ENCODE measurements at regions not wholly inside any gene's neighbourhood (a gene's known extent, or its start where the extent isn't known, plus 50 kb on each side); places are given as distances from the start of the nearest gene placed in this dataset.

DNA sequence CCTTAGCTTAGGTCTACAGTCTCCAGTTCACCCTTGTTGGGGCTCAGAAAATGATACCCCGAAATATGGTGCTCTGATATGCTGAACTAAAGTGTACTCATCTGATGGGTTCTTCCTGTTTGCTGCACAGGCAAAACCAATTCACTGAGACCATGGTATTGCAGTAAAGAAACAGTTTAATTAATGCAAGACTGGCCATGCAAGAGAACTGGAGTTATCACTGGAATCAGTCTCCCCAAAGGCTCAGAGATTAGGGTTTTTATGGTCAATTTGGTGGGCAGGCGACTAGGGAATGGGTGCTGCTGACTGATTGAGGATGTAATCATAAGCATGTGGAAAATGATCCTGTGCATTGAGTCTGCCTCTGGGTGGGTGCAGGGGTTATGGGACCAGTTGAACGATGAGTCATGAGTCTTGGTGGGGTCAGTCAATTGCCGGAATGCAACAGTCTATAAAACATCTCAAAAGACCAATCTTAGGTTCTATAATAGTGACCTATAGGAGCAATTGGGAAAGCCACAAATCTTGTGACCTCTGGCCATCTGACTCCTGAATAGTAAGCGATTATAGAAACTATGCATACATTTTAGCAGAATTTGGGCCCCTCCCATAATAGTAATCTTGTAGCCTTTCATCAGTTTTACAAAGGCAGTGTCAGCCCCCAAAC, 113.0 kb upstream of the ANKRD55 start:
- ChIA-PET POLR2A (no interaction called here), CTCF (no interaction called here)
- DNase-seq (no peak), ATAC-seq (no peak)
- intact Hi-C loops (cut with micrococcal nuclease): no loop called here
- Mint-ChIP-seq H3K9me3 (no peaks in the 10 kb centered on the region), H3K4me3 (no peak overlapping the region), H3K36me3 (ENCODE audit: low read depth) (no peaks in the 10 kb centered on the region), H3K4me1 (ENCODE audit: low read depth) (peaks cover 25% of the 10 kb centered on the region), H3K27me3 (peaks cover 2% of the 10 kb centered on the region), H3K27ac (no peak overlapping the region)
- no peak for TF ChIP-seq CTCF (IDR thresholded peaks at IDR 0.05)

DNA sequence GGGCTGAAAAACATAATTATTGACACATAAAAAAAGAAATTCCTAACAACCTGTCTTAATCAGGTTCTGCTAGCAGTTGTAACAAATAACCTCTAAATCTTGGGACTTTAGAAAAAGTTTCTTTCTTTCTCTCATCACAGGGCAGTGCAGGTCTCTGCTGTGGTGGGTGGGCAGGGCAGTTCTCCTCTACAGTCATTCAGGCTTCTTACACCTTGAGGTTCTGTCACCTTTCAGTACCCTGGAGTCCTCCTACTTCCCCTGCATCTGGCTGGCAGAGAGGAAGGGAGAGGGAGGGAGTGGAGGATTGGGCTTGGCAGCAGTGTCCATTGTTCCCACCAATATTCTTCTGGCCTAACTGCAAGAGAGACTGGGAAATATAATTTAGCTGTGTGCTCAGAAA, 112.2 kb upstream of the ANKRD55 start:
- ATAC-seq: no peak
- H3K27me3 Mint-ChIP-seq: peaks cover 2% of the 10 kb centered on the region

DNA sequence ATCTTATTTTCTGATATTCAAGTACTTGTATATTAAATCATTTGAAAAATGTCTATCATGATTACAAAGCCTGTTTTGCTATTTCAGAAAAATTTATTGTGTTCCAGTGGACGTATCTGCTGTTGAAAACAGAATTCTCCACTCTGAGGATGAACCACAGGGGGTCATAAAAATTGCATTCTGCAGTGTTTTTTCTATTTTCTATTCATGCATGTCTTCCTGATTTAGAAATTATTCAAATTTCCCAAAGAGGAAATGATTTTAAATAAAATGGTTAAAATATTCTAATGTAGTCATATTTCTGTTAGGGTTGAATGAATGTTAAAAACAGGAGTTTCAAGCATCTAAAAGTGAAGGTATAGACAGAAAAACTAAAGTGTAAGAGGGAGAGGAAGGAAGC, 111.5 kb upstream of the ANKRD55 start:
- Mint-ChIP-seq H3K36me3 (ENCODE audit: low read depth) (peaks cover 2% of the 10 kb centered on the region), H3K27me3 (peaks cover 2% of the 10 kb centered on the region), H3K27ac (no peak overlapping the region), H3K4me1 (ENCODE audit: low read depth) (peaks cover 18% of the 10 kb centered on the region), H3K9me3 (peaks cover 2% of the 10 kb centered on the region), H3K4me3 (no peak overlapping the region)
- DNase-seq (no peak), ATAC-seq (no peak)
- CTCF ChIA-PET: interaction anchor here (0.6 kb wide), 1 partner anchor 659 kb away, joined by 3 read pairs; no protein-coding TSS in a partner anchor
- intact Hi-C loops (cut with micrococcal nuclease): no loop called here
- no peak for TF ChIP-seq CTCF (IDR thresholded peaks at IDR 0.05)
- POLR2A ChIA-PET: no interaction called here

More for the DNA sequence above, 112.2 kb upstream of the ANKRD55 start:
- intact Hi-C loops (cut with micrococcal nuclease): no loop called here
- ChIA-PET POLR2A (no interaction called here), CTCF (no interaction called here)
- Mint-ChIP-seq H3K4me3 (no peak overlapping the region), H3K9me3 (no peaks in the 10 kb centered on the region), H3K27ac (no peak overlapping the region), H3K4me1 (ENCODE audit: low read depth) (peaks cover 20% of the 10 kb centered on the region), H3K36me3 (ENCODE audit: low read depth) (no peaks in the 10 kb centered on the region)
- TF ChIP-seq CTCF (IDR thresholded peaks at IDR 0.05): no peak
- DNase-seq: no peak

DNA sequence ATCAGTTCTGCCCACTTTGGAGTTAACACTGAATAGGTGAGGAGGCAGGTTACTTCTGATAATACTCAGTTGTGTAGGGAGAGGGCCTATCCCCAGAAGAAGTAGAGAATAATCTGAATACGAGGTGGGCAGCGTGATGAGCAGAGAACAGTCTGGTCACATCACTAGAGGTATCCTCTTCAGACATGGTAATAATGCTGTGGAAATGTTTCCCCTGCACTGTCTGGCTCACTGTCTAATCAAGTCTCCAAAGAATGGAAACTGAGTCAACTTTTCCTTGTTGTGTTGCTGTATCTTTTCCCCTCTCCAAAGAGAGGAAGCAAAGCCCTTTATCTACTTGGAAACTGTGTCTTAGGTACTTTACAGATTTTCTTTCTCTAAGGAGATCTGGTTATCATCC, 110.9 kb upstream of the ANKRD55 start:
- H3K4me3 Mint-ChIP-seq: no peak overlapping the region

More for the DNA sequence above, 110.9 kb upstream of the ANKRD55 start:
- no peak for TF ChIP-seq CTCF (IDR thresholded peaks at IDR 0.05)
- DNase-seq: no peak
- Mint-ChIP-seq H3K27ac (no peak overlapping the region), H3K27me3 (peaks cover under 1% of the 10 kb centered on the region), H3K36me3 (ENCODE audit: low read depth) (peaks cover 2% of the 10 kb centered on the region), H3K4me1 (ENCODE audit: low read depth) (peaks cover 15% of the 10 kb centered on the region), H3K9me3 (peaks cover 2% of the 10 kb centered on the region)
- ChIA-PET CTCF (interaction anchor here (0.6 to 1.8 kb wide), 2 partner anchors 494 to 659 kb away, joined by 3 to 5 read pairs; no protein-coding TSS in a partner anchor), POLR2A (no interaction called here)
- intact Hi-C loops (cut with micrococcal nuclease): no loop called here
- ATAC-seq: no peak

Measured in activated CD8-positive, alpha-beta T cell treated with anti-CD3 and anti-CD28 coated beads for 36 hours (primary cell).